ENCODE measurements at regions not wholly inside any gene's neighbourhood (a gene's known extent, or its start where the extent isn't known, plus 50 kb on each side); places are given as distances from the start of the nearest gene placed in this dataset.

DNA sequence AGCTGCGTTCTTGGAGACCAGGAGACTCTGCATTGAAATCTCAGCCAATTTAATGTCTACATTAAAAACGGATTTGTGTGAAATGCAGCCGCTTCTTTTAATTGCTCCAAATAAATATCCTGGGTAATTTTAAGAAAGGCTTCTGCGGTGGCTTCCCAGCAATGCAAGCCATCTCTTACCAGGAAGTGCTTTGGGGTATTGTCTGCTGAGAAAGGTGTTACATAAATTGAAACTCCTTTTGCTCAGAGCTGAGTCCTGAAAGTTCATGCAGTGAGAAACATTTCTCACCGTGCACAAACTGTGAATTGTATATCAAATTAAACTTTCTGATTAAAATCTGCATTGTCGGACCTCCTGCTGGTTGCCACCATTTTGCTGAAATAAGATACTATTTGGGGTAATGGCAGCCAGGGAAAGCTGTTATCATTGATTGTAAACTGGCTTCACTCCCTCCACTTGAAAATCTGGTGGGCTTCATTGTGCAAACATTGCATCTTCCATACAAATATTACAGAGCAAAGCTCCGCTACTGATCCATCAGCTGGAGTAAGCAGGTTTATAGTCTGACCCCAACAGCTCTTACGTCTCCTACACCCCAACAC, 59.5 kb downstream of the ZIC5 start:
- DNase-seq (ENCODE audit: low spot score), result no peak

DNA sequence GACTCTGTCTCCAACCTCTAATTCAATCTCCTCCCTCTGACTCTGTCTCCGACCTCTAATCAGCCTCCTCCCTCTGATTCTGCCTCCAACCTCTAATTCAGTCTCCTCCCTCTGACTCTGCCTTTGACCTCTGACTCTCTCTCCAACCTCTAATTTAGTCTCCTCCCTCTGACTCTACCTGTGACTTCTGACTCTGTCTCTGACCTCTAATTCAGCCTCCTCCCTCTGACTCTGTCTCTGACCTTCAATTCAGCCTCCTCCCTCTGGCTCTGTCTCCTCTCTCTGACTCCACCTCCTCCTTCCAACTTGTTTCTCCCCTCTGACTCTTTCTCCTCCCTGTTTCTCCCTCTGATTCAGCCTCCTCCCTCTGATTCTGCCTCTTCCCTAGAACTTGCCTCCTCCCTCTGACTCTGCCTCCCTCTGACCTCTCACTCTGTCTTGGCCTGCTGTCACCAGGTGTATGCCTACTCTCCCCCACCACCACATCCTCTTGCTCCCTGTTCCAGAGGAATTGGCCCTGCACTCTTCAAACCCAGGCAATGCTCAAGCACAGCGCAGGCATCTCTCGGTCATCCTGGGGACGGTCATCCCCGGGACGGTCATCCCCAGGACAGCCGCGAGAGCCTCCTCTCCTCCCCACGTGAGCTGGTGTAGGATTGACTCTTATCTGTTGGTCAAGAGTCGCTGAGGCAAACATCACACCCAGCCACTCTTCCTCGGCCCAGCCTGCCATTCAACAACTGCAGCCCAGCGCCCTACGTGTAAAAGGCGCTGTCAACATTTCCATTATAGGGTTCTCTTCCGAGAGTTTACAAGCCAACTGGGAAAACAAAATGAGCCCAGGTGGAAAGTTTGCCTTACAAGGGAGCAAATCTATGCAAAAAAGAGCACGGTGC, 60.2 kb downstream of the ZIC5 start:
- no peak for DNase-seq (ENCODE audit: low spot score)

DNA sequence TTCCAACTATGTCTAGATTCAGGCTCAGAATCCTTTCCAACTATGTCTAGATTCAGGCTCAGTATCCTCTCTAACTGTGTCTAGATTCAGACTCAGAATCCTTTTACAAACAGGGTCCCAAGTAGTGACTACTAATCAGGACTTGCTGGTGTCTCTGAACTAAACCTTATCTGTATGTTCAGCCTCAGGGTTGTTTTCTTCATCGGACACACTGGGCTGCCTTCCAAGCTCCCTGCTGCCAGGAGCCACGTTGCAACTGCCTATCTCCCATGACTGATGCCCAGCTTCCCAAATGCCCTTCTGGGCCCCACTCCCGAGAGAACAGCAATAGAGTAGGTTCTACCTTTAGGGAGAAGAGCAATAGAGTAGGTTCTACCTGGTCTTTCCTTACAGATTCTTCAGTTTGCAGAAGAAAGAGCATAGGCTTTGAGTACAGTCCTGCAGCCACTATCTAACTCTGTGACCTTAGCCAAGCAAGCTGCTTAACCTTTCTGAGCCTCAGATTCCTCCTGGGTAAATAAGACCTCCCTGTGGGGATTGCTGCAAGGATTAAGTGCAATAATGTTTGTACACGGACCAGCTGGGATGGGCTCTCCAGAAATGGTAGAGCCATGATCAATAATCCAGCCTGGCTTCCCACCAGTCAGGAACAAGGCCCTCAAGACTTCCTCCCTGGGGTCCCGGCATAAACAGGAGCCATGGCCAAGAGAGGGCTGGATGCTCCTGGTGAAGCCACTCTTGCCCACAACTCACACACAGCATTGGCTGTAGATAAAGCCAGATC, 61.5 kb downstream of the ZIC5 start:
- no peak for DNase-seq (ENCODE audit: low spot score)

DNA sequence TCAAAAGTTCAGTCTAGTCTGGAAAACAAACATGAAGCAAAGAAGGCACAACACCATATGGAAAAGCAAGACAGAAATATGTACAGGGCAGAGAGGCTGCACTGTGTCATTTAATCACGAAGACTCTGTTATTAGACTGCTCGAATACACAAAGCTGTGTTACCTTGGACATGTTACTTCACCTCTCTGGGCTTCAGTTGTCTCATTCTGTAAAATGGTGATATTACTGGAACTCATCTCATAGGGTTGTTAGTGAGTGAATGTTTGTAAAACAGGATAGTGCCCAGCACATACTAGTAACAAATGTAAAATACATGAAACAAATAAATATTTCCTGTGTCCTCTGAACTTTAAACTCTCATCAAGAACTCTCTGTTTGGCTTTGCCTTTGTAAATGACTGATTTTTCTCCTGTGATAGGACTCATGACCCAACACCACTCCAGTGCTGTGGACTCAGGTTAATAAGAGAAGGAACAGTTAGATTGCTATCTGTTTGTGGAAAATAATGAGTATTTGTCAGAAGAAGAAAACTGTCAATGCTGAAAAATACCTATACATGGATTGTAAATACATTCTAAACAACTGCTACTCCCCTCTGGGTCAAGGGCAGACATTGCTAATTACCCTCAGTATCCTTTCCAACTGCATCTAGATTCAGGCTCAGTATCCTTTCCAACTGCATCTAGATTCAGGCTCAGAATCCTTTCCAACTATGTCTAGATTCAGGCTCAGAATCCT, 62.3 kb downstream of the ZIC5 start:
- DNase-seq (ENCODE audit: low spot score), result no peak

DNA sequence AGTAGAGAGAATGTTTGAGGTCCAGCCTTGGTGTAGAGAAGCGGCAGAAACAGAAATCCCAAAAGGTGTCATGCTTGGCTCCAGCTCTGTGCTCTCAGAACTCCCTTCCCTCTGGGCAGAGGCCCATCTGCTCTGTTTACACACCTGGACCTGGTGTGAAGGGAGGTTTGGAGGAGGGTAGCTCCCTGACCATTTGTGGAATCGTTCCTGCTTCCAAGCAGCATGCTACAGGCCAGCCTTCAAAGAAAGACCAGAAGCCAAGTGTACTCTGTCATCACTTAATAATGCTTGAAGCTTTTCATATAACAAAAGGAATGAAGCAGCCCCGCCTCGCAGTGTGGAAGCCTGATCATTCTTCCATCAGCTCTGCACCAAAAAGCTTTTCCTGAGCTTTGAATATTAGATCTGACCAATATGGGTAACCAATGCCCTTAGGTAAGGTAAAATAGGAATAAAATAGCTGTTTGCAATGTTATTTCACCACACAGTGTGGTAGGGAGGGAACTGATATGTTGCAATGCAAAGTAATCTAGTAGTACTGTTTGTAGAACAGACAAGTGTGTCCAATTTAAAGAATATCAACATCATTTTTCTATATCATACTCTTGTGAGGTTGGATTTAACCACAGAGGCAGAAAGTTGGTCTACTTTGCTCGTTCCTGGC, 63.3 kb downstream of the ZIC5 start:
- no peak for DNase-seq (ENCODE audit: low spot score)

DNA sequence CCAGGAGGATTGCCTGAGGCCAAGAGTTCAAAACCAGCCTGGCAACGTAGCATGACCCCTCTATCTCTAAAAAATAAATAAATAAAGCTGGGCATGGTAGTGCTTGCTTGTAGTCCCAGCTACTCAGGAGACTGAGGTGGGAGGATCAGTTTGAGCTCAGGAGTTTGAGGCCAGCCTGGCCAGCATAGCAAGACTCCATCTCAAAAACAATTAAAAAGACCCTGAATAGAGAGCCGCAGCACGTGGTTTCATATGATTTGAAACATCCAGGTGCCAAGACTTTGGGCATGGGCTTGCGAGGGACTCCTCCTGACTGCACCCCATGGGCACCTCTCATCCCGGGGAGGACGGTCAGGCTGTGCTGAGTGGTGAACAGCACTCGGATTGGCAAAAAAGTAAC, 63.9 kb downstream of the ZIC5 start:
- no peak for DNase-seq (ENCODE audit: low spot score)

DNA sequence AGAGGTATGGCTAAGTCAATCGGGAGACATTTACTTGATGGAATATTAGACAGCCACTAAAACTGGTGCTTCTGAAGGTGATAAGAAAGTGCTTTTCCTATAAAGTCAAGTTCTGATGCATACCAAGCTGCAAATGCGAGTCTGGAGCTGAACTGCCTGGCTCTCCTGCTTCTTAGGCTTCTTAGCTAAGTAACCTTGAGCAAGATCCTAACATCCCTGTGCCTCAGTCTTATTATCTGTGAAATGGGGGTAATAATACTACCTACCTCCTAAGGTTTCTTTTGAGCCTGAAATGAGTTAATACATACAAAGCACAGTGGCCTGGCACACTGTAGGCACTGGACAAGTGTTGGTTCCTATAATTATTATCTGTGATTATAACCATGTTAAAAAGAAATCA, 64.5 kb downstream of the ZIC5 start:
- DNase-seq (ENCODE audit: low spot score), result no peak

DNA sequence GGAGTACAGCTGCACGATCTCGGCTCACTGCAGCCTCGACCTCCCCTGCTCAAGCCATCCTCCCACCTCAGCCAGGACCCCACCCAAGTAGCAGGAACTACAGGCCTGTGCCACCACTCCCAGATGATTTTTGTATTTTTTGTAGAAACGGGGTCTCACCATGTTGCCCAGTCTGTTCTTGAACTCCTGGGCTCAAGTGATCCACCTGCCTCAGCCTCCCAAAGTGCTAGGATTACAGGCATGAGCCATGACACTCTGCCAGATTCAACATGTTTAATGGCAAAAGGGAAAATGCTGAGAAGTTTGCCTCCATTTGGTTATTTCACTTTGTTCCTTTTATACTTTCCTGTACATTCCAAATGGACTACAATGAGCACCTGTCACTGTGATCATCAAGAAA, 65.8 kb downstream of the ZIC5 start:
- DNase-seq (ENCODE audit: low spot score), result no peak

DNA sequence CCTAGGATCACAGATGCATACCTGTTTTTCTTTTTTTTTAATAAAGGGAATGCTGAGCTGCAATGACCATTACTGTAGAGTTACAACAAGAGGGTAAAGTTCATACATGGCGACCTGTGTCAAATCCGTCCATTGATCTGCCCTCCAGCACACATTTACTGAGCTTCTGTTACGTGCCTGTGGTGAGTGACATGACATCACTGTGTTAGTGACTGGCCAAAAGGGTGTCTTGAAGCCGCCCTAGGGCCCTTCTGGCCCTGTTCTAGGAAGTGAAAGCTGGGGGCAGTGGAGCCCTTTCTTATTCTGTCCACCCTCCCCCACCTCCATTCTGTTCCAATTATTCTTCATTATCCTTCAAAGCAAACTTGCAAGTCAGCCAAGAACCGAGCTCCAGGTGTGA, 66.3 kb downstream of the ZIC5 start:
- DNase-seq (ENCODE audit: low spot score), result no peak

DNA sequence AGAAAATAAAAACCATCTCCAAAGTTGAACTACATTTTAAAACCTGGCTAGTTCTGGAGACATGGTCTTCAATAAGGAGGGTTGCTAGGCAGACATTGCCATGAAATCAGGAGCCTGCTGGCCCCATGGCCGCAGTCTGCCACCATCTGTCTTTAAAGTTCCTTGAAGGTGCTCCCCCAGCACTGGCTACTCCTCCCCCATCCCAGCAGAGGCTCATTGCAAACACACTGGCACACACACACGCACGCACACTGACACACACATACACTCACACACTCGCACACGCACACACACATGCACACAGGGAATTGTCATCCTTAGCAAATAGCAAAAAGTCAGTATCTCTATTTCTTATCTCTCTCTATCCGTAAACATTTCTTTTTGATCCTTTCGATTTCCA, 68.4 kb downstream of the ZIC5 start:
- DNase-seq (ENCODE audit: low spot score), result no peak

DNA sequence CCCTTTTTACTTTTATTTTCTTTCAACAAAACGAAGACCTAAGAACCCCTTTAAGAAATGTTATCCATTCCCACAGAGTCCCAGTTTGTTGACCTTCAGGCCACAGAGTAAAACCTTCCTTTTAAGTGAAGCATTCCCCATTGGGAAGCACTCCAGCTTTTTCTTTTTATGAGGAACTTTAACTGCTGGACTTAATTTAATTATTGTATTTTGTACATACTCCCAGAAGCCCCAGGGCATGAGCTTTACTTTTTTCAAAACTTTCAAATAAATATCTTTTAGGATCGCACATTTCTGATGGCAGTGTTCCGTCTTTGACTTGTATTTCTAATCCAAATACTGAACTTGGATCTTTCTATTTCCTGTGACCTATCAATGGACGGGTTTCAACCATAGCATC, 68.9 kb downstream of the ZIC5 start:
- no peak for DNase-seq (ENCODE audit: low spot score)

DNA sequence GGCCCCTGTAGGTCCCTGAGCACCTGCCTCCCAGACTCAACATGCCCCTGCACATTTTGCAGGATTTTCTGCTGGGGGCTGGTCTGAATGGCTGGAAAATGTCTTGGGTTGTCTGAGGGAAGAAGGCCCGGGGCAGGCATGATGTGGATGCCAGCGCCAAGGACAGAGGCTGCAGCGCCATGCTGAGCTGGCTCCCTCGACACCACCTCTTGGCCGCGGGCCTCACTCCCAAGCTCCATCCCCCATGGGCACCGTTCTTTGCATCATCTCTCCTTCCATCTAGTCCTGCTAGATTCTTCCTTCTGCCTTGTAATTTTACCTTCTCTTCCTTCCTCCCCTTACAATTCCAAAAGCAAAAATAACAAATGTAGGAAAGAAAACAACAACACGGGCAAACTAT, 70.6 kb downstream of the ZIC5 start:
- no peak for DNase-seq (ENCODE audit: low spot score)

DNA sequence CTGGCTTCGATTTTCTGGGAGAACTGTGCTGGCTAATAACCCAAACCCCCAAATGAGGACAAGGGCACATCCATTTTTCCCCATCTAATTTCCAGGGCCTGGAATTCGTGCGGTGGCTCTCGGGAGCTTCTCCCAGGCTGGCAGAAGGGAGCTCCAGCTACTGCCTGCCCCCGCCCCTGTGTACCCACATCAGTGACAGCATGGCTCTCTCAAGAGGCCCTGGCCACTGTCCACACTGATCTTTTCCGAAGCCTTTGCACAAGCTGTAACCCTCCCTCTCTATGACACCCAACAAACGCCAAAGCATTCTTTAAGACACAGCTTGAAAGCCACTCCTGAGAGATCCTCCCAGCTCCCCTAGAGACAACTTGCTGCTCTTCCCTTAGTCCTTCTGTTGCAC, 73.1 kb downstream of the ZIC5 start:
- DNase-seq (ENCODE audit: low spot score), result no peak

DNA sequence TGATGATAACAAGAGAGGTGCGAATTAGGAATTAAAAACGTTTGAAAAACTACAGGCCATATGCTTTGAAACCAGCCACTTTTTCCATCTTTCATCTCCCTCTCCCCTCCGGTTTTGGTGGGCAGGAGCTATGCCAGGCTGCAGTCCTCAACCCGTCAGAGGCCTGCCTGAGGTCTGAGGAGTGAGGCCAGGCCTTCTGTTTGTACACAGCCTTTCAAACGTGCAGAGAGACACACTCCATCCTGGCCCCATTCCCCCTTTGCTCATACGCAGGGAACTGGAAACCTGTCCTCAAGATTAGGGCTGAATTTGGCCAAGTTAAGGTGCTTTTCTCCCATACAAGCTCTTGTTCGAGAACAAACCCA, 74.5 kb downstream of the ZIC5 start:
- DNase-seq (ENCODE audit: low spot score), result no peak

DNA sequence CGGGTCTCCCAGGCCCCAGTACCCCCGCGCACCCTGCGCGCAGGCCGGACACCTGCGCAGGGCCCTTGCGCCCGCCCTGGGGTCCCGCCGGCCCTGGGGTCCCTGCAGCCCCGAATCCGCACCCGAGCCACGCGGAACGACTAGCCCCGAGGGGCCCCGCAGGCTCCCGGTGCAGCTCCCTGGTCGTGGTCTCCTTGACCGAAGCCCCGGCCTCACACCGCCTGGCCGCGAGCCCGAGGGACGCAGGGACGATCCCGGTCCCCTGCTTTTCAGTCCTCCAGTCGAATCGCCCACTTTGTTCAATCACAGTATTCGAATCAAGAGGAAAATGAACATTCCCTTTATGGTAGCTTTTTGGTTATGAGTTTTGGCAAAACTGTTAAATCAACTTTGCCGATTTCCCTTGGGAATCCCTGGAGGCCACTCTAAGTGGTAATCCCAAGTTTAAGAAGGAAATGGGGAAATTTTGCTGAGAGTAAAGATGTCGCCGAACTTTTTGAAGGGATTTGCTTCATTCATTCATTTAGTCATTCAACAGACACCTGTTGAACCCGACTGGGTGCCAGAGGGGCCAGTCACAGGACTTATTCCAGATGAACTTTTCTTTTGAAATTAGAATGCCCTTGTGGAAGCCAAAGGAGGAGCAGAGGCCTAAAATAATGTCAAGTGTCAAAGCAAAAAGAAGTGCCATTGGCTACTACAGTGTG, 75.0 kb downstream of the ZIC5 start:
- no peak for DNase-seq (ENCODE audit: low spot score)

DNA sequence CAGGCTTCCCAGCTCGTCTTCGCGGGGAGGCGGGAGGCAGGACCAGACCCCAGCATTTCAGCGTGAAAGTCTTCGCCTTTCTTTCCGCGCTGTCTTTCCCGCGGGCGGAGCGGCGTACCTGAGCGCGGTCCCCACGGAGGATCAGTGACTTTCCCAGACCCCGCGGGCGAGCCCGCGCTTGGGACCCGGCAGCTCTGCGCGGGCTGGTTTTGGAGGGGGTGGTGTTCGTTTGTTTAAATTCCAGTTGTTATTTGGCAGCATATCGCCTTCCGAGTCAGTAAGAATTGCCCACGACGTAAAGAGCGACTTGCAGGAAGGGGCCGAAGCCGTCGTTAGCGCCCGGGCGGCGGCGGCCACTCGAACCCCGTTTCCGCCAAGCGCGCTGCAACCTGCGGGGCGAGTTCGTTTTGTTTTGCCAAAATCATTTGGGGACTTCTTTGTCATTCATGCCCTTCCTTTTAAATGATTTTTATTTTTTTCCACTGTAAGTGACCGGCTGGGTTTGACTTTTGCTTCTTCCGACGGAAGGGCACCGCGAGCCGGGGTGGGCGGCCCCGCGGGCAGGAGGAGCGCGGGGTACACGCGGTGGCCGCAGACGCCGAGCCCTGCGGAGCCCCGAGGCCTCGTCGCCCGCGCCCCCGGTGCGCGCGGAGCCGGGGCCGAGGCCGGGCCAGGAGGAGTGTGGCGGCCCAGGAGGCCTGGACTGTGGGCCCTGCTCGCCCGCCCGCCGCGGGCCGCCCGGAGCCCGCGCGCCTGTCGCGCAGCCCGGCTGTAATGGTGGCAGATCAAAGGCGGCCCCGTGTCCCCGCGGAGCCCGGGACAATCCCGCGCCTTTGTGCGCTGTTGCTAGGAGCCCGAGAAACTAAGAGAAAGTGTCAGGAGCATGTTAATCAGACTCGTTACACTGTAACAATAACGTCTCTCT, 75.9 kb downstream of the ZIC5 start:
- no peak for DNase-seq (ENCODE audit: low spot score)

DNA sequence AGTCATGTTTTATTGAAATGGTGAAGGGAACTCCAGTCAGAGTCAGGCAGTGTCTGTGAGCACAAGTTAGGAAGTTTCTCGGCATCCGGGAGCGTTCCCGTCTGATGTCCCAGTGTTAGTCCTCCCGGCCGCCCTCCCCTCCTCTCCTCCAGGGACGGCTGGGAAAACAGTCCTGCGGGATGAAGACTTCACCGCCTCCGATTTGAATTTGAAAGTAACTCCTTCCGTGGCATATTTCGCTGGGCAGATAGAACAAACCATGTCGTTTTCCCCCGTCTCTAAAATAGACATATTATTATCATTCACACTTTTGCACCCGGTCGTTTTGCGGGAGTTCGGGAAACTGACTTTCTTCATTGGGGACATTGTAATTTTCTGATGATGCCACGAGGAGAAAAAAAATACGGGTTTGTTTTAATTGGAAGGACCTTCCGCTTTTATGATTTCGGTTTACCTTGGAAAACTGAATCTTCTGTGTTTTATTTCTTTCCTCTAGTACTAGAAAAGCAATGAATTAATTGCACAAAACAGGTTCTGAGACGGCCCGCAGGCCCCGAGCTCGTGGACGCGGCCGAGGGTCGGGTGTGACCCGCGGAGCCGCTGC, 76.6 kb downstream of the ZIC5 start:
- no peak for DNase-seq (ENCODE audit: low spot score)

DNA sequence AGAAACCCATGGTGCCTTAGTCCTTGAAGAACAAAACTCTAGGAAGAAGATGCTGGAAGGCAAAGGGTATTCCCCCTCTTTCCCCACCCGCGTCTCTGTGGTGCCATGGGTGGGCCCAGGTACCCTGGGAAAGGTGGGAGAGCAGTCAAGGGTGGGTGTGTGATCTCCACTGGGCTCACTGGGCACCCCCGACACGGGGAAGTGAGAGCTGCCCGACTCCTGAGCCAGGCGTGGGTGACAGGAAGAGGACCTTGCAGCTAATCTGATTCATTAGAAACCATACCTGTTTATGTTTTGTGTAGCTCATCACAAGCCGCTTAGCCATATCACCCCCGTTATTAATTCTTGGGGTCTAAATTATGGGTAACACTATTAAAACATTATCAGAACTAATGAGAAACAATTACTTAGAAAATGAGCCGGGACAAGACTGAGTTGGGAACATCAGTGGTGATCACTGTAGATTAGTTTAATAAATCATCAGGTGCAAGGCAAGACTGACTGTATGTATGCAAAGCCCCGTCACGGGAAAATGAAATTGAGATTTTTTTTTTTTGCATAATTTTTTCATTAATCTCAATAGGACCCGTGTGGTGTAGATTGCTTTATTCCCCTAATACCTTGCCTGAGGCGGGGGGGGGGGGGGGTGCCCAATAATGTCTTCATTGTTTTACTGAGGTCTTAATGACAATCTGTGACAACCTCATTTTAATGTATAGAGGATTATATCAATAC, 77.3 kb downstream of the ZIC5 start:
- DNase-seq (ENCODE audit: low spot score), result no peak

DNA sequence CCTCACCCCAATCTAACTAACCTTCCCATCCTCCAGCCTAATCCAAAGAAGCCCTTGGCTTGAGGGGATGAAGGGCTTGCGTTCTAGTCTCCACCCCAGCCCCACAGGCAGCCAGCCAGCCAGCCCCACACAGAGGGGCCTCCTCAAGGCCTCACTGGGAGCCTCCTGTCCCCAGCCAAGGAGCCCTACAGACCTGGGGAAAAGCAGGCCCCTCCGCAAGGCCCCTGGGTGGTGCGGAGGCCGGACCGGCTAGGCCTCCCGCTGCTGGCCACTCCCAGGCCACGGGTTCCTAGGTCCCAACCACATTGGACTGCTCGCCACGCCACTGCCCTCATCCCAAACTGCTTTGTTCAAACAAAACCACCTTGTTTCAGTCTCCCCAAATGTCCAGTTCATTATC, 78.0 kb downstream of the ZIC5 start:
- DNase-seq (ENCODE audit: low spot score), result no peak

Data from ureter (tissue), 1 donor.